Cardiac septum (tissue), 1 donor: ENCODE measurements at regions not wholly inside any gene's neighbourhood (a gene's known extent, or its start where the extent isn't known, plus 50 kb on each side); places are given as distances from the start of the nearest gene placed in this dataset.

Source experiments
- DNase-seq: peaks from one replicate; pipeline ENCODE4 v3.0.0-alpha.2; 2020; ENCODE audit warnings: low spot score
- intact Hi-C: fragments of 100-400 bp; cut with DNase I; formaldehyde crosslinking; loops from one replicate; pipeline ENCODE4 v1.14.0; 2022
- donor health status: DM: no; HTN: no; CAD: no.

DNA sequence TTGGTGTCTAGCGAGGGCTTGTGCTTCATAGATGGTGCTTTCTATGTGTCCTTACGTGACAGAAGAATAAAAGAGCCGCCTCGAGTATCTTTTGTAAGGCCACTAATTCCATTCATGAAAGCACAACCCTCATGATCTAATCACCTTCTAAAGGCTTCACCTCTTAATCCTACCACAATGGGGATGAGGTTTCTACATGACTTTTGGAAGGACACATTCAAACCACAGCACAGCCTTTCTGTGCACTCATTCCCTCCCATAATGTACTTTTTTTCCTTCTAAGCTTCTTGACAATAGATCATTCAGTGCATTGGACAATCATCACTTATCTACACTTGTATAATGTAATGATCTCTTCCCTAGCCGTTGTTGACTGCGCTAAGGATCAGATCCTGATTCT, 774.8 kb downstream of the BRINP1 start:
- no peak for DNase-seq
- intact Hi-C loops: no loop called here

DNA sequence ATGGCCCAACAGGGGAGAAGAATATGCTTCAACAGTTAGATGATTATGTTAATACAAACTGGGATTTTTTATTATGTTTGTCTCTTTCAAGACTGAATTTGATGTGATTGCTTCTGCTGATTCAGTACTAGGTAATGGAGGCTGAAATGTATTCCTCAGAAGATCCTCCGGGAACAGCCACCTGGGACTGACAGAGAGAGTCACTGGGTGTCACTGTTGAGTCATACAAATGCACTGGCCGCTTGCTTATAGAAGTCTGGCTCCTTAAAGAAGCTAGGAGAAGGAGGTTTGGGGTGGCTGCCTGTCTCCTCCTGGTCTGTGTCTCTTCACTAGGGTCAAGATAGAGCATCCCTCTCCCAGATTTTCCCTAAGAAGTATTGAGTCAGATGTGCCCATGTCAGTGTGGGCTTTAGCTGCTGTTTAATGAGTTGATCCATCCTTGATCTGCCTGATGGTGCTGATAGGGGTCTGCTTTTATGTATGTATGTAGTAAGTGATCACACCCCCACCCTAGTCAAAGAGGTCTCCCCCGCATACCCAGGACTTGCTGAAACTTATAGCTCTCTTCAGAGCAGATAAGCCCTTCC, 773.4 kb downstream of the BRINP1 start:
- intact Hi-C loops: no loop called here
- no peak for DNase-seq

DNA sequence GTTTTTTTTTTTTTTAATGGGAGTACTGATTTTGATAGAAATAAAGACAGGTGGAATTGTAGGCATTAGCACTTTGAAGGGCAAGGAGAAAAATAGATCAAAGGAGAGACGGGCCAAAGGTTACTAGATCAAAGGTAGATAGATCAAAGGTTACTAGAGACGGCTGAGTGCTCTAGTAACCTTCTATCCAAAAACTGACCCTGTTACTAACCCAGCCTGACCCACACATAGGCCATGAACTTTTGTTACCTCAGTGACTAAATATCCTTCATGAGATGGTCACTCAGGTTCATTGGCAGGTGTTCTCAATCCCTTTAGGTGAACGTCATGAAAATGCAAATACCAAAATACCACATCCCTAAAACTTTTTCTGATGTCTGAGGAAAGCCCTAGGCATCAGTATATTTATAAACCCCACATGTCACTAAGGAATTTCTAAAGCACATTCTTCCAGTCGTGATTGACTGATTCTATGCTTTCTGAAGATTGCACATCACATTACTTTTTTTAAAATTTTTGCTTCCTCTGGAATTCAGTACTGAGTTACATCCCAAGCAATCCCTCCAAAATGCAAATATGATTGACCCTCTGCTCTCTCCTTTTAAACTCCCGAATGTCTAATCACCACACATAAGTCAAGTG, 772.7 kb downstream of the BRINP1 start:
- no peak for DNase-seq
- intact Hi-C loops: no loop called here

DNA sequence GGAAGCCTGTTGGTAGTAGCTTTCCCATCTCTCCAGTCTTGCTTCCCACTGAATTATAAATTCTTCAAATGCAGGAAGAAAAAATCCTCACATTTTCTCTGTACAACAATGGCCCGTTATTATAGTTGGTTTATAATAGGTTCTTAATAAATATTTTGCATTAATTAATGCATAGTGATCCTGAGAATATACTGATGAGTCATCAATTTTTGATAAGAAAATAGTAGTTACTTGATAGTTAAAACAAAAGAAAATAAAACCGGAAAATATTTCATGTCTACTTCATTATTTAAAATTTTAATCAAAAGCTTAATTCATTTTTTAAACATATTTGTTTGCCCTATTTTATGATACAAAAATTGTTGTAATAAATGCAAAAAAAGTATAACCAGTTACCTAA, 762.6 kb downstream of the BRINP1 start:
- intact Hi-C loops: no loop called here

DNA sequence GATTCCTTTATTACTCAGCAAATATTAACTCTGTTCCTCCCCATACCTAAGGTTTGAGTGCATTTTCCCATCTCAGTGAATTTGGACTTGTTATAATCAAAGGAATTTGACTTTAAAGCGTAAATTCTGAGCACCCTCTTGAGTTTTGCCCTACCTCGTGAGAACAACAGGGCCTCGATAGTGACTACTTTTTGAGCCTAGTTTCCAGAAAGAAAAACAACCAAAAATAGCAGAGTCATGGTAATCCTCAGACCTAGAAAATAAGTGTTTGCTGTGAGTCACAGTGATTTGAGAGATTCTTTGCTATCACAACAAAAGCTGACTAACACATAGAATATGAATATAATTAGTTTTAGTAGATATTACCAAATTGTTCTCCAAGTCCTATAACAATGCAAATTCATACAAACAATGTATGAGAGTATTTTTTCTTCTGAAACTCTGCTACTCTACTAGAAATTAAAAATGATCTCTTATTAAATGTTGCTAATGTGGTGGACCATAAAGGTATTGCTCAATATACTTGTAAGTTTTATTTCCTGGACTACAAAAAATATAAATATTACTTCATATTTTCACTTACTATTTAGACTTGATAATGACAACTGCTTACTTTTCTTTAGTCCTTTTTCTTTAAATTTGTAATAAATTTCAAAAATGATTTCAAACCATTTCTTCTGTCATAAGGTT, 759.7 kb downstream of the BRINP1 start:
- intact Hi-C loops: no loop called here
- DNase-seq: no peak

More for the DNA sequence above, 762.6 kb downstream of the BRINP1 start:
- DNase-seq: no peak

DNA sequence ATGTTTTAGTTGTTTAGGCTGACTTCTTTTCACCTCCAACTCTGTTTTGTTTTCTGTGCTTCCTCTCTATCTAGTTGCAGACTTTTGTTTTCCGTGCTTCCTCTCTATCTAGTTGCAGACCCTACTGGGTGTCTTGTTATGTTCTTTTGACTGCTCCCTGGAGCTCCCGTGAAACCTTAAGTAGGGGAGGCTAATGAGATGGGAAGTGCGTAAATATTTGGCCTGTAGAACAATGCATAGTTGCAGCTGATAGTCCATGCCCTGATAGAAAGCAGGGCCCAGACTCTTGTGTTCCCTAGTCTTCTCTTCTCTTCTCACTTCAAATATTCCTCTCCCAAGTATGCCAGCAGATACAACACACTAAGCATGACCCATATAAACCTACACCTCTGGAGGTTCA, 757.0 kb downstream of the BRINP1 start:
- DNase-seq: no peak
- intact Hi-C loops: no loop called here

DNA sequence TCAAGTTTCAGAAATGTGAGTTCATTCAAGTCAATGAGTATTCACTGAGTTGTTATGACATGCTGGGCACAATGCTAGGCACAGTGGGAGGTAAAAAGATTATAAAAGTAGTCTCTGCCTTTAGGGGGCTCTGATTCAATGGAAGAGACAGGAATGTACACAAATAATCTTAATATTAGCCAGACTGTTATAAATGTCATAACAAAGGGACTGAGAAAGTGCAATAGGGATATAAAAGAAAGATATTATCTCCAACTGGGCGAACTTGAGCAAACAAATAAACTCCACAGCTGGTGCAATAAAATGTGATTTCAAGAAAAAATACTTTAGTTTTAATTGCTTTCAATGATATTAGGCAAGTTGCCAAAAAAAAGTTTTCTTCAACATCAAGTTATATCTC, 755.2 kb downstream of the BRINP1 start:
- intact Hi-C loops: no loop called here

DNA sequence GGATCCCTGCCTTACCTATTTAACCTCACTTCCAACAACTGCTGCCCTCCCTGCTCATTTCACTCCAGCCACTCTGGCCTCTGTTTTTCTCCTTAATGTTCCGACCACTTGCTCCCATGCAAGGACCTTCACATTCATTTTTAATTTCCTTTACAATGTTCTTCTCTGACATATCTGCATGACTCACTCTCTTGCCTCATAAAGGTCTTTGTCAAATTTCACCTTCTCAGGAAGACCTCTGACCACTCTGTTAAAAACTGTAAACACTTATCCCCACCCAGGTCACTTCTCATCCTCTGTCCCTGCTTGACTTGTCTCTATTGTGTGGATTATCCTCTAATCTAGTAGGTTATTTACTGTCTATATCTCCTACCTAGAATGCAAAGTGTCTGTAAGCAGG, 751.2 kb downstream of the BRINP1 start:
- intact Hi-C loops: no loop called here
- no peak for DNase-seq

More for the DNA sequence above, 755.2 kb downstream of the BRINP1 start:
- no peak for DNase-seq

DNA sequence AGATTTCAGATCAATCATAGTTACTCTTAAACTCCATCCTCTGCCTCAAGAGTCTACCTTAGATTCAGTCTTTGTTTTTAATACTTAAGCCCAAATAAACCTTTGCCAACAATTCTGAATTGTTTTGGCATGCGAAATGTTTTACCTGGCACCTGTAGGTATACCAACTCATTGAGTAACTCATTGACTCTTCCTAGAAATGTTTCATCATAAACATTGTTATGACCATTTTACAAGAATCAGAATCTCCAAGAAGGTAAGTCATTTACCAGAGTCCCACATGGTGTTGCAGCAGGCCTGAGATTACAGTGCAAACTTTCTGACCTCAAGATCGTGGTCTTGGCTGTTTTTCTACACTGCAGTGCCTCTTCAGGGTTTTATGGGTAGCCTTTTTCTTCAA, 750.4 kb downstream of the BRINP1 start:
- no peak for DNase-seq
- intact Hi-C loops: no loop called here

DNA sequence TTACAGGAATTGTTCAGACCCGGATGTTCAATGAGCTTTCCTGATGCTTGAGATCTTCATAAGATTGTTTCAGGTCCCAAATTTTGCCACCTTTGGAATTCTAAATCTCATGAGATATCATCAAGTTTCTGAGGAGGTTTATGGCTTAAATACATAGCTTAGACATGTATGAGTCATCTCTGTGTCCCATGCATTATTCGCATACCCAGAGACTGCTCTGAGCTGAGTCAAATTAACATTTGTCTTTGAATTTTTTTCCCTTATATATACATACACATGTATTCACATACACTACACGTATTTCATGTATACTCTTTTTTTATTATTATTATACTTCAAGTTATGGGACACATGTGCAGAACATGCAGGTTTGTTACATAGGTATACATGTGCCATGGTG, 744.6 kb downstream of the BRINP1 start:
- intact Hi-C loops: no loop called here
- no peak for DNase-seq

DNA sequence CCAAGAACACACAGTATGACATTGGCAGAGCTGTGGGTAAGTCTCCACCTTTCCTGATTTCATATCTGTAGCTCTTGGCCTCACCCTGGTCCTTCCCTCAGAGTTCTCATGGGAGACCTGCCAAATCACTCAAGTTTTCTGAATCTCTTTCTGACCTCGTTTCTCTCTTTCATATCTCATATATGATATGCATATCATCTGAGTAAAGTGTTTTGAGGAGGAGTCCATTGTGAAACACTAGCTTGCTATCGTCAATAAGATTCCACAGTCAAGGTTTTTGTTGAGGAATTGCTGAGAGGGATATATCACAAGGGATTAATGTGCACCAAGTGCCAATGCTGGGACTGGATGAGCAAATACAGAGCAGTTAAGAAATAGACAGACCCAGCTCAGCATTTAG, 739.2 kb downstream of the BRINP1 start:
- no peak for DNase-seq
- intact Hi-C loops: no loop called here

DNA sequence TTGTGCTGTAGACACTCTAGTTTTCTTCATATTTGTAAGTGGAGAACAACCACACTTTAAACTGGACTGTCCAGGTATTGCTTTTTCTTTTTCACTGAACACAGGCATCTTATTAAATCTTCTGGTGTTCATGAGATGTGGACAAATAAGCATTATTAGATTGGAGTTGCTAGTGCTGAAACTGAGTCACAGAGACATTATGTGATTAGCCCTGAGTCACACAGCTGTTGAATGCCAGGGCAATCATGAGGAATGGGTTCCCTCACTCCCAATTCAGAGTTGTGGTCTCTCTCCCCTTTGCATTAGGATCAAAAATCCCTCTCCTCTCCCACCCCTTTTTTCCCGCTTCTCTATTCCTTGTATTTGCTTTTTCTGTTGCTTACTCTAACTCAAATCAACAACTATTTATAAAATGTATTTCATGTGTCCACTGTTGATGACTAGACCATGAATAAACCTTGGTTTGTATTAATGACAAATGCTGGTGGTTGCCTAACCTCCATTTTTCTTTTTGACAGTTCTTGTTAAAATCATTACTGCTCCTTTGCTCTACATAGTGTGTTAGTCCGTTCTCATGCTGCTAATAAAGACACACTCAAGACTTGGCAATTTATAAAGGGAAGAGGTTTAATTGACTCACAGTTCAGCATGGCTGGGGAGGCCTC, 738.2 kb downstream of the BRINP1 start:
- intact Hi-C loops: no loop called here

DNA sequence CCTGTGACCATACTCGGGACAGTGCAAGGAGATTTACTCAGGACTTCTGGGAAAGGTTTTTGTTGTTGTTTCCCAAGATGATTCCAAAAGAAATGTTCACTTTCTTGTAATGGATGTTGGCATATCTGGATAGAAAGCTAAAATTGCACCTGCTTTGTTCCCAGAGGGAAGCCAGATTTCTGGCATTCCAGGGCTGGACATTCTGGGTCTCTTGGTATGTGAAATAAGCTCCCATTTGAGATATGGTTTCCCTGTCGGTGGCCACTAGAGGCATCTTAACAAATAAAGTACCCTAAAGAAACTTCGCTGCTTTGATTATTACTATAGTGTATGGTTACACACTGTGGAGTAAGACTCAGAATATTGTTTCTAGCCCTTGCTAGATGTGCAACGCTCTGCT, 737.3 kb downstream of the BRINP1 start:
- no peak for DNase-seq
- intact Hi-C loops: no loop called here

More for the DNA sequence above, 738.2 kb downstream of the BRINP1 start:
- DNase-seq: no peak

DNA sequence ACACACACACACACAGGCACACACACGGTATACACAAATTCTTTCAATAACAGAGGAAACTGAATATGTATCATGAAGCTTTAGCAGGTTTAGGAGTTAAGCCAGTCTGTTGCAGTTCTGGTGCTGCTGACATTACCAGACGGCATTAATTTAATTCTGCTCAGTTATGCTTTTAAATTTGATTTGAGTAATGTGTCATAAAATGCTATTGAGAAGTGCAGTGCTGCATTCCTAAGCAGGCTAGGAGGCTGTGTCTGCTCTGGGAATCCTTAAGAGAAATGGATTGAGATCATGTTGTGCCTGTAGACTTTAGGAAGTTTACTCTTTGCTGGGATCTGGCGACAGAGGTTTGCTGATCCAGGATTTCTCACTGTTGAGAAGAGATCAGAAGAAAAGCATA, 733.8 kb downstream of the BRINP1 start:
- no peak for DNase-seq
- intact Hi-C loops: no loop called here

DNA sequence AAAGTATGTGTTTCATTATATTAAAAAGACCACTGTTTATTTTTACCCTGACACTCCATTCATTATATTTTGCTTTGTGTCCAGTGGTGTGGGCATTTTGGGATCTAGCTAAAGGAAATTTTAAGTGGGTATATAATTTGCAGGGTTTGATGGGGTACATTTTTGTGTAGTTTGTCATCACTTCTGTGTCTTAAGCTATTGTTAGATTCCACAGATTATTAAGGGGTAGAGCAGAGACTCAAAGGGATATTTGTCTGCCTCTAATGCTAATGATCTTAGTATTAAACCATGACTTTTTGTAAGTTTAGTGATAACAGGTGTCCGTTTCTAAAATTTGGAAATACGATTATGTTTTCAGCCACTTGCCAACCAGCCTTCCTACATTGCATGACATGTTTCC, 731.6 kb downstream of the BRINP1 start:
- no peak for DNase-seq
- intact Hi-C loops: no loop called here

DNA sequence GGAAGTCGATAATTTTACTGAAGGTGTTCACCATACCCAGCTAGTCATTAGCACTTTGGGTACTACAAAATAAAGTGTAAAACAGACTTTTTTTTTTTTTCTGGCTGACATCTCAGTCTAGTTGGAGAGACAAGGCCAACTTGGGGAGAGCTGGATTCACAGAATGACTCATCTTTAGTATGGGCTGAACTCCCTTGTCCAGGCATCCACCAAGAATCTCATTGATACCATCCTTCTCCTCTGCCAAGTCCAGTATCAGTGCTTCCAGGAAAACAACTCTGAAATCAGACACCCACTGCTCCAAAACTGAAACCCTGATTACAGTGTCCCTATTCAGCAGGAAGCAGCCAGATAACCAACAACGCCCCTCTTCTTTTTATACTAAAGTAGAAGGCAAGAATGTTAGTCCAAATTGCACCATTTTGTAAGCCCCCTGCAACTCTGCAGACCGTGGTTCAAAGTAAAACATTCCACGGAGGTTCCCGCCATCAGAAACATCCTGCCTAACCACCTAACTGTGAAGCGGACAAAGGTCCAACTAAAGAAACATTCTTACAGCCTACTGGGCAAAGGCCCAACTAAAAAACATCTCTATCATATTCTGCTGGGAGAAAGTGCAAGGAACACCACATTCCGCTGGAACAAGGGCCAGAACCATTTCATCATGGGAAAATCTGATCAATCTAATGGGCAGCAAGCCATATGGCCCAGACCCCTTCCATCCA, 728.2 kb downstream of the BRINP1 start:
- intact Hi-C loops: no loop called here
- no peak for DNase-seq

DNA sequence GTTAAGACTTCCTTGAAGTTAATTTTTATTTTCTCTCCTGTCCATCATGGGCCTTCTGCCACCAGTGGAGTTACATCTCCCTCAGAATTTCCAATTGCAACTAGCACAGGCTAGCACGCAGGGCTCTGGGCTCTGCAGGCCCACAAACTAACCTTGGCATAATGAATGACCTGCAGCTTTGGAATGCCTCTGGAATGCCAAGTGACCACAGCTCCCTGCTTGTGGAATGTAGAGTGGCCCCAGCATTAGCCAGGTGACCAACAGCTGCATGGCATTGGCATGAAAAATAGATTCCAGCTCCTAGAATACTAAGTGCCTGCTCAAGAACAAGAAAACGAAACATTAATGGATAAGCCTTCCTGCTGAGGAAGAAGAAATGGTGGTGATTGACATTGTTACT, 726.1 kb downstream of the BRINP1 start:
- intact Hi-C loops: no loop called here
- no peak for DNase-seq

DNA sequence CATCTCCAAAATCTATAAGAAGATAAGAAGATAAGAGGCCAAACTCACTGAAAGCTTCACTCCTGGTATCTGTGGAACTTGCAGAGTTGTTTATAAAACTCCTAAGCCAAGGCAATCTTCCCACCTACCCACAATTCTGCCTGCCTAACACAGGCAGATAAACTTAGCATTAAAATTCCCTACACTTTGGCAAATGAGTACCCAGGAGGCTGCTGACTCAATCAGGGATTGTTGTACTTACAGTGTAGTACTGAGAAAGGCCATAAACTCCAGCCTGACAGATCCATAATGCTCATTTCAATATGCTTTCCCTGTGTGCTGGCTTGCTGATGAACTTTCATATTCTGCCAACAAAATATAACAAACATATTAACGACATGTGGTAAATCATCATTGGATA, 725.2 kb downstream of the BRINP1 start:
- no peak for DNase-seq
- intact Hi-C loops: no loop called here

DNA sequence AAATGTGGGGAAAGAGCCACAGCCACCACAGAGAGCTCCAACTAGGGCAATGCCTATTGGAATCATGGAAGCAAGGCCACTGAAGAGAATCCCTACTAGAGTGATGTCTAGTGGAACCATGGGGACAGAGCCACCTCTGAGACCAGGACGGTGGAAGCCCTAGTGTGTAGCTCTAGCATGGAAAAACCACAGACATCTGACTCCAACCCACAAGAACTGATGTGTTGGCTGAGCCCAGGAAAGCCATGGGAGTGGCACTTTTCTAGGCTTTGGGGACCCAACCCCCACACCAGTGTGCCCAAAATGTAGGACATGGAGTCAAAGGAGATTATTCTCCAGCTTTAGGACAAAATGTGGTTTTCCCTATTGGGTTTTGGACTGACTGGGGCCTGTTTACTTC, 721.9 kb downstream of the BRINP1 start:
- no peak for DNase-seq
- intact Hi-C loops: no loop called here

DNA sequence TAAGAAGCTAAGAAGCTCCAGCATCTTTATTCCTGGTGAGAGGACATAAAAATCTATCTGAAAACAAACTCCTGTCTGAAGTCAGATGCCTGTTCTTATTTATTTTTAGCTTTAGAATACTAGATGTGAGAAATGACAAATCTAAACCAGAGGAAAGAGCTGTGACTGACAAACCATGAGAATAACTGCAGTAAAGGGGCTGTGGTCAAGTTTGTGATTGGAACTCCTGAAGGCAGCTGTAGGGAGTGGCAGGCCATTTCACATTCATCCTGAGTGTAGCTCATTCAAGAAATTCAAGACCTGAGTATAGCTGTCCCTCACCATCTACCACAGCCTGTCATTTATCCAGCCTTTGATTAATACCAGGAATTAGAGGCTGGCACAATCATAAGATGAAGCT, 718.8 kb downstream of the BRINP1 start:
- intact Hi-C loops: no loop called here
- no peak for DNase-seq
